NCI-H748 (cell line): ENCODE measurements at regions not wholly inside any gene's neighbourhood (a gene's known extent, or its start where the extent isn't known, plus 50 kb on each side); places are given as distances from the start of the nearest gene placed in this dataset.

Experiments
- DNase-seq: peaks from one replicate; lab custom pipeline; 2025; ENCODE audit not compliant: unreplicated experiment; lab: John Stamatoyannopoulos, UW

GRCh38 chr13:80284290-80284689 lies 56.6 kb downstream of the SPRY2 start:
- DNase-seq = no peak

- DNase-seq = no peak
Observed at GRCh38 chr13:80278706-80279105, 62.2 kb downstream of the SPRY2 start.

- peak; percentile 99 for DNase-seq
Observed at GRCh38 chr13:80276371-80277289, 64.3 kb downstream of the SPRY2 start.

GRCh38 chr13:80274643-80275042 lies 66.3 kb downstream of the SPRY2 start:
- no peak for DNase-seq

- DNase-seq = no peak
Observed at GRCh38 chr13:80273718-80274117, 67.2 kb downstream of the SPRY2 start.

GRCh38 chr13:80265348-80265747 lies 75.6 kb downstream of the SPRY2 start:
- DNase-seq = no peak

- no peak for DNase-seq
Observed at GRCh38 chr13:80263745-80264513, 77.0 kb downstream of the SPRY2 start.

- DNase-seq = no peak
Observed at GRCh38 chr13:80262051-80262695, 78.8 kb downstream of the SPRY2 start.

GRCh38 chr13:80259159-80259558 lies 81.8 kb downstream of the SPRY2 start:
- DNase-seq = no peak

- DNase-seq = no peak
Observed at GRCh38 chr13:80256352-80256932, 84.5 kb downstream of the SPRY2 start.

- DNase-seq = no peak
Observed at GRCh38 chr13:80255946-80256345, 85.0 kb downstream of the SPRY2 start.

- DNase-seq = peak; percentile 70
Observed at GRCh38 chr13:80251403-80251802, 89.5 kb downstream of the SPRY2 start.

- no peak for DNase-seq
Observed at GRCh38 chr13:80250213-80250810, 90.6 kb downstream of the SPRY2 start.

- no peak for DNase-seq
Observed at GRCh38 chr13:80249516-80250212, 91.3 kb downstream of the SPRY2 start.

GRCh38 chr13:80245162-80245733 lies 95.7 kb downstream of the SPRY2 start:
- peak; percentile 96 for DNase-seq

- DNase-seq = no peak
Observed at GRCh38 chr13:80244574-80244973, 96.4 kb downstream of the SPRY2 start.

GRCh38 chr13:80242728-80243427 lies 98.0 kb downstream of the SPRY2 start:
- no peak for DNase-seq

- no peak for DNase-seq
Observed at GRCh38 chr13:80239571-80240255, 101.2 kb downstream of the SPRY2 start.

- no peak for DNase-seq
Observed at GRCh38 chr13:80239116-80239515, 101.8 kb downstream of the SPRY2 start.
